GM12873 (cell line): ENCODE measurements at regions not wholly inside any gene's neighbourhood (a gene's known extent, or its start where the extent isn't known, plus 50 kb on each side); places are given as distances from the start of the nearest gene placed in this dataset.

ENCODE experiments used
- CTCF ChIP-seq: IDR thresholded peaks from 2 replicates; pipeline ENCODE4 v1.5.1; 2012; ENCODE audit warnings: low read depth, mild to moderate bottlenecking, moderate library complexity, low read length, control low read depth; ENCODE audit not compliant: insufficient read depth; ENCODE audit errors: missing control alignments

GRCh38 chr17:5675625-5676421 lies 91.5 kb upstream of the NLRP1 start:
- no peak for TF ChIP-seq CTCF

- TF ChIP-seq CTCF, result no peak
Measured at GRCh38 chr17:5677620-5678019, 93.3 kb upstream of the NLRP1 start.

- TF ChIP-seq CTCF, result no peak
Measured at GRCh38 chr17:5678171-5678570, 93.9 kb upstream of the NLRP1 start.

- no peak for TF ChIP-seq CTCF
Measured at GRCh38 chr17:5680766-5681165, 96.5 kb upstream of the NLRP1 start.

DNA sequence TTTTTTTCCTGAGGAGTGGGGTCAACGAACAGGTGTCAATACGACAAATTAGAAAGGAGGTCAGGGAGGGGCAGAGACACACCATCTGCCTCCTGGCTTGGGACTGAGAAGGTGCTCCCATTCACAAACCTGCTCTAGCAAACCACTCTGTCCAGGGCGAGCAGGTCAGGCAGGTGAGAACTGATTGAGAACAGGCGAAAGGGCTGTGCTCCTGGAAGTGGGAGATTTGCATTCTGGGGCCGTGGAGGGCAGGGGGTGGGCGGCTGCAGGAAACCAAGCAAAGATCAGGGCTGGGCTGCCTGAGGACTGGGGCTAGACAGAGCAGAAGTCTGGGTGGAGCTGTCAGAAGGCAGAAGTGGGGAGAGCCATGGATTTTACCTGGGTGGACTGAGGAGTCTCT lies 98.9 kb upstream of the NLRP1 start:
- TF ChIP-seq CTCF, result no peak

DNA sequence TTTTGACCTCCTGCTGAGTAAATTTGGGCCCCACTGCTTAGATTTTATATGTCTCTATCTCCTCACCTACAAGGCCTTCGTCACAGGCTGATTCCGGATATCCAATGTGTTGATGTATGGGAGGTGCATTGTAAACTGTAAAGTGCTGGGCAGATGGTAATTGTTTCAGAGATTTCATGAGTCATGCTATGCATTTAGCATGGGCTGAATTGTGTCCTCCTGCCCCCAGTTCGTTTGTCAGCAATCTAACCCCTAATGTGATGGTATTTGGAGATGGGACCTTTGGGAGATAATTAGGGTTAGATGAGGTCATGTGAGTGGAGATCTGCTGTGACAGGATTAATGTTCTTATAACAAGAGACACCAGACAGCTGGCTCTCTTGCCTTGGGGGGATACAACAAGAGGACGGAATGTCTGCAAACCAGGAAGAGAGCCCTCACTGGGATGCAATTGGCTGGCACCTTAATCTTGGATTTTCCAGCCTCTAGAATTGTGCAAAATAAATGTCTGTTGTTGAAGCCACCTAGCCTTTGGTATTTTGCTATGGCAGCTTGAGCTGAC lies 101.8 kb upstream of the NLRP1 start:
- no peak for TF ChIP-seq CTCF

DNA sequence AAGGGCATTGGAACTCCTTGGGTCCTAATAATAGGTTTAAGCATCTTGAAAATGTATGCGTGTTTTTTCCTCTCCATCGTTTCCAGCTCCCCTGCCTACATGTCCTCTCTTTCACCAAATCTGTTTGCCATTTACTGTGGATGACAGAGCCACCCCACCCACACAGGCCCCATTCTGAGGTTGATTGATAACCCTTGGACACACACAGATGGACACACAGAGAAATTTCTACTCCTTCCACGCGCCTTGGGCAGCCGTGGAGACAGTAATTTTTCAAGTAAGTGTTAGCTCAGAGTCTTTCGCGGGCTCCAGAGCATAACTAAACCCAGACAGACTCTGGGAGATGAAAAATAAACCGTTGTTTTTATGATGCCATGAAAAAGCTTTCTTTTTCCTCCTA lies 103.3 kb upstream of the NLRP1 start:
- TF ChIP-seq CTCF, result no peak
